ENCODE measurements at regions not wholly inside any gene's neighbourhood (a gene's known extent, or its start where the extent isn't known, plus 50 kb on each side); places are given as distances from the start of the nearest gene placed in this dataset.

- no peak for FAIRE-seq
- WGBS, 2 experiments (ENCODE audit: extremely low coverage in 1 of 2, insufficient coverage in 1 of 2, insufficient read length in 1 of 2, insufficient replicate concordance in 2 of 2, low coverage in 1 of 2, low lambda C conversion rate in 2 of 2, missing lambda C conversion rate in 1 of 2), result 91% methylated on average over 6 of the region's 6 CpGs; no CpG with 5 or more reads in 1 of the 2 experiments
- TF ChIP-seq POLR2AphosphoS5 (IDR thresholded peaks at IDR 0.05; ENCODE audit: low read depth, low read length), result no peak
- no peak for TF ChIP-seq CBX5 (IDR thresholded peaks at IDR 0.05; ENCODE audit: low read depth, low read length)
- TF ChIP-seq TEAD4 (IDR thresholded peaks at IDR 0.05; ENCODE audit: low read depth, low read length), result no peak
- TF ChIP-seq ASH2L (IDR thresholded peaks at IDR 0.05; ENCODE audit: low read length), result no peak
- no peak for TF ChIP-seq CEBPB (IDR thresholded peaks at IDR 0.05; ENCODE audit: low read depth, low read length)
- no peak for TF ChIP-seq KDM5A (IDR thresholded peaks at IDR 0.05; ENCODE audit: low read length)
- no peak for TF ChIP-seq SP4 (IDR thresholded peaks at IDR 0.05; ENCODE audit: low read length)
- no peak for TF ChIP-seq RAD21 (IDR thresholded peaks at IDR 0.05 in 1 of 2, conservative IDR thresholded peaks at IDR 0.05 in 1 of 2; ENCODE audit: low read depth in 2 of 2, low read length in 2 of 2)
- no peak for TF ChIP-seq BRCA1 (IDR thresholded peaks at IDR 0.05; ENCODE audit: low read depth, low read length)
- no peak for TF ChIP-seq BCL11A (IDR thresholded peaks at IDR 0.05; ENCODE audit: low read depth in 2 of 2, low read length in 2 of 2)
- no peak for TF ChIP-seq SRF (IDR thresholded peaks at IDR 0.05; ENCODE audit: low read depth, low read length)
- no peak for TF ChIP-seq MAX (IDR thresholded peaks at IDR 0.05)
- no peak for TF ChIP-seq HDAC2 (IDR thresholded peaks at IDR 0.05; ENCODE audit: borderline replicate concordance in 1 of 2, low read depth in 2 of 2, low read length in 2 of 2)
- TF ChIP-seq CREB1 (IDR thresholded peaks at IDR 0.05), result no peak
- no peak for TF ChIP-seq SIRT6 (IDR thresholded peaks at IDR 0.05; ENCODE audit: low read length)
- no peak for TF ChIP-seq CBX8 (IDR thresholded peaks at IDR 0.05; ENCODE audit: borderline replicate concordance, low read depth, low read length)
Observed at GRCh38 chr20:57920971-57921370, 211.2 kb upstream of the PMEPA1 start.

More at GRCh38 chr20:57920971-57921370, 211.2 kb upstream of the PMEPA1 start:
- Histone ChIP-seq H4K8ac (ENCODE audit: extremely low read depth, insufficient read depth, low read length) (no peak overlapping the region), H2BK5ac (ENCODE audit: low read depth, low read length) (no peak overlapping the region), H3K4me1 (replicated peaks in 1 of 4; ENCODE audit: control insufficient read depth in 3 of 4, insufficient read depth in 4 of 4, low read length in 3 of 4) (peaks cover 0 to 8% (median 3%) of the 10 kb centered on the region in 4 experiments; a peak in 3 of 7 replicates), H3K79me1 (ENCODE audit: low read depth, low read length) (no peaks in the 10 kb centered on the region), H3K9me3 (ENCODE audit: insufficient read depth in 2 of 2, low read depth in 1 of 2, low read length in 1 of 2) (peaks cover 1 to 4% of the 10 kb centered on the region in 2 experiments; a peak in 1 of 4 replicates), H2BK120ac (replicated peaks; ENCODE audit: low read depth, low read length) (no peak overlapping the region), H2AK5ac (ENCODE audit: low read depth, low read length) (no peak overlapping the region), H3K36me3 (ENCODE audit: control insufficient read depth in 2 of 4, insufficient read depth in 4 of 4, low read length in 3 of 4) (no peaks in the 10 kb centered on the region), H4K91ac (replicated peaks; ENCODE audit: insufficient read length, low read length) (no peak overlapping the region), H3K79me2 (ENCODE audit: control insufficient read depth in 1 of 2, insufficient read depth in 2 of 2, low read length in 2 of 2) (no peaks in the 10 kb centered on the region), H3K14ac (ENCODE audit: insufficient read length) (no peak overlapping the region), H4K20me1 (replicated peaks in 1 of 2; ENCODE audit: control insufficient read depth in 1 of 2, insufficient read depth in 2 of 2, low read length in 2 of 2) (no peaks in the 10 kb centered on the region), H3K23me2 (ENCODE audit: low read depth, low read length) (no peaks in the 10 kb centered on the region; the same call in 1 of the 2 replicates), H2AFZ (ENCODE audit: low read length) (no peak overlapping the region), H3K9ac (replicated peaks in 1 of 4; ENCODE audit: extremely low read depth in 1 of 4, low read depth in 3 of 4, low read length in 3 of 4) (no peak overlapping the region), H3K4me3 (ENCODE audit: extremely low read depth in 1 of 4, insufficient read depth in 2 of 4, low read depth in 3 of 4, low read length in 4 of 4) (no peak overlapping the region), H3K4me2 (ENCODE audit: insufficient read depth in 1 of 2, low read depth in 2 of 2, low read length in 2 of 2) (no peak overlapping the region), H2BK15ac (ENCODE audit: low read length) (no peak overlapping the region; the same call in 1 of the 2 replicates), H3K27ac (ENCODE audit: low read depth, low read length) (no peak overlapping the region), H3K56ac (replicated peaks; ENCODE audit: insufficient read length, low read depth, low read length) (no peak overlapping the region), H2BK12ac (ENCODE audit: low read depth, low read length) (0 out of 2 replicates have a peak overlapping the region, but pooled peaks have one; percentile 63), H3K27me3 (replicated peaks in 1 of 4; ENCODE audit: control insufficient read depth in 3 of 4, extremely low read depth in 1 of 4, insufficient read depth in 3 of 4, low read length in 3 of 4) (no peaks in the 10 kb centered on the region), H3K23ac (ENCODE audit: insufficient read length) (no peak overlapping the region), H3K18ac (ENCODE audit: extremely low read depth, low read length) (no peak overlapping the region), H2BK20ac (ENCODE audit: low read length) (no peak overlapping the region), H4K5ac (ENCODE audit: insufficient read length, low read depth, low read length) (no peak overlapping the region), H3K4ac (replicated peaks; ENCODE audit: insufficient read length, low read depth, low read length) (no peak overlapping the region)
- ChIA-PET POLR2A (ENCODE audit: partially characterized antibody) (no interaction called here), CTCF (ENCODE audit: partially characterized antibody) (no interaction called here)
- DNase-seq (ENCODE audit: low read depth in 1 of 2, low spot score in 2 of 2), result no peak

All from H1 (cell line).